ENCODE measurements at regions not wholly inside any gene's neighbourhood (a gene's known extent, or its start where the extent isn't known, plus 50 kb on each side); places are given as distances from the start of the nearest gene placed in this dataset.

DNA sequence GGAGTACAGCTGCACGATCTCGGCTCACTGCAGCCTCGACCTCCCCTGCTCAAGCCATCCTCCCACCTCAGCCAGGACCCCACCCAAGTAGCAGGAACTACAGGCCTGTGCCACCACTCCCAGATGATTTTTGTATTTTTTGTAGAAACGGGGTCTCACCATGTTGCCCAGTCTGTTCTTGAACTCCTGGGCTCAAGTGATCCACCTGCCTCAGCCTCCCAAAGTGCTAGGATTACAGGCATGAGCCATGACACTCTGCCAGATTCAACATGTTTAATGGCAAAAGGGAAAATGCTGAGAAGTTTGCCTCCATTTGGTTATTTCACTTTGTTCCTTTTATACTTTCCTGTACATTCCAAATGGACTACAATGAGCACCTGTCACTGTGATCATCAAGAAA is 65.8 kb downstream of the ZIC5 start:
- H3K27ac ChIP-seq (ENCODE audit: extremely low read length, insufficient read depth, low read length) = no peak overlapping the region
- H3K36me3 ChIP-seq (replicated peaks in 1 of 2; ENCODE audit: control insufficient read depth in 1 of 2, insufficient read depth in 2 of 2, low read length in 2 of 2) = no peaks in the 10 kb centered on the region
- H3K4me1 ChIP-seq (ENCODE audit: insufficient read depth, low read length) = peaks cover 56% of the 10 kb centered on the region
- H4K20me1 ChIP-seq (ENCODE audit: insufficient read depth, low read length) = no peaks in the 10 kb centered on the region
- H3K9ac ChIP-seq (ENCODE audit: insufficient read depth, low read depth, low read length) = no peak overlapping the region
- TF ChIP-seq TOE1 (CRISPR knock-in tag; IDR thresholded peaks at IDR 0.05) (no peak), SCMH1 (CRISPR knock-in tag; IDR thresholded peaks at IDR 0.05; ENCODE audit: borderline replicate concordance) (no peak), NR2F1 (CRISPR knock-in tag; IDR thresholded peaks at IDR 0.05) (no peak), ZNF121 (CRISPR knock-in tag; IDR thresholded peaks at IDR 0.05) (peak; percentile 26; the same call in 1 of the 2 replicates)
- H3K9me3 ChIP-seq (ENCODE audit: low read length) = no peaks in the 10 kb centered on the region
- WGBS (ENCODE audit: low lambda C conversion rate) = 68% methylated on average over 4 of the region's 4 CpGs
- in situ Hi-C loops (cut with HindIII; ENCODE audit: extremely low pct_ligation_motif_present, low pct_unique_long_range_greater_than_20kb) (no loop called here), intact Hi-C loops (cut with micrococcal nuclease; ENCODE audit: unreplicated experiment) (no loop called here)
- 0 out of 5 replicates have a peak, but pooled peaks cover 0 to 1% of the 10 kb centered on the region in 2 experiments for H3K27me3 ChIP-seq (ENCODE audit: control insufficient read depth in 1 of 2, insufficient read depth in 2 of 2, low read length in 2 of 2)
- BruUV-seq (replicated peaks) = no TSS peak
- H3K79me2 ChIP-seq (ENCODE audit: insufficient read depth, low read length) = no peaks in the 10 kb centered on the region
- no peak overlapping the region; the same call in 1 of the 2 replicates for H3K4me2 ChIP-seq (ENCODE audit: low read depth, low read length)
- no peak overlapping the region for H3K4me3 ChIP-seq (replicated peaks in 1 of 3; ENCODE audit: insufficient read depth in 1 of 3, low read depth in 2 of 3, low read length in 3 of 3)
- FAIRE-seq = no peak
- POLR2A ChIA-PET = no interaction called here
- no peak for DNase-seq (ENCODE audit: low spot score)
- ATAC-seq = no peak
- CTCF ChIA-PET (ENCODE audit: low intra/inter-chr PET ratio, low total read pairs) = no interaction called here
- H2AFZ ChIP-seq (ENCODE audit: low read length) = no peak overlapping the region

DNA sequence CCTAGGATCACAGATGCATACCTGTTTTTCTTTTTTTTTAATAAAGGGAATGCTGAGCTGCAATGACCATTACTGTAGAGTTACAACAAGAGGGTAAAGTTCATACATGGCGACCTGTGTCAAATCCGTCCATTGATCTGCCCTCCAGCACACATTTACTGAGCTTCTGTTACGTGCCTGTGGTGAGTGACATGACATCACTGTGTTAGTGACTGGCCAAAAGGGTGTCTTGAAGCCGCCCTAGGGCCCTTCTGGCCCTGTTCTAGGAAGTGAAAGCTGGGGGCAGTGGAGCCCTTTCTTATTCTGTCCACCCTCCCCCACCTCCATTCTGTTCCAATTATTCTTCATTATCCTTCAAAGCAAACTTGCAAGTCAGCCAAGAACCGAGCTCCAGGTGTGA is 66.3 kb downstream of the ZIC5 start:
- Histone ChIP-seq H3K4me3 (replicated peaks in 1 of 3; ENCODE audit: insufficient read depth in 1 of 3, low read depth in 2 of 3, low read length in 3 of 3) (no peak overlapping the region), H3K27ac (ENCODE audit: extremely low read length, insufficient read depth, low read length) (no peak overlapping the region), H2AFZ (ENCODE audit: low read length) (no peak overlapping the region), H3K9me3 (ENCODE audit: low read length) (no peaks in the 10 kb centered on the region), H3K27me3 (ENCODE audit: control insufficient read depth in 1 of 2, insufficient read depth in 2 of 2, low read length in 2 of 2) (no peaks in the 10 kb centered on the region), H3K79me2 (ENCODE audit: insufficient read depth, low read length) (no peaks in the 10 kb centered on the region), H3K4me2 (ENCODE audit: low read depth, low read length) (peak overlapping the region; percentile 49), H3K9ac (ENCODE audit: insufficient read depth, low read depth, low read length) (no peak overlapping the region), H4K20me1 (ENCODE audit: insufficient read depth, low read length) (no peaks in the 10 kb centered on the region), H3K36me3 (replicated peaks in 1 of 2; ENCODE audit: control insufficient read depth in 1 of 2, insufficient read depth in 2 of 2, low read length in 2 of 2) (no peaks in the 10 kb centered on the region), H3K4me1 (ENCODE audit: insufficient read depth, low read length) (peaks cover 58% of the 10 kb centered on the region)
- ChIA-PET POLR2A (no interaction called here), CTCF (ENCODE audit: low intra/inter-chr PET ratio, low total read pairs) (no interaction called here)
- WGBS (ENCODE audit: low lambda C conversion rate) = 5% methylated on average over 5 of the region's 5 CpGs
- no peak for FAIRE-seq
- in situ Hi-C loops (cut with HindIII; ENCODE audit: extremely low pct_ligation_motif_present, low pct_unique_long_range_greater_than_20kb) = no loop called here
- peak; percentile 43 for DNase-seq (ENCODE audit: low spot score)
- peak; percentile 58 for ATAC-seq
- intact Hi-C loops (cut with micrococcal nuclease; ENCODE audit: unreplicated experiment) = no loop called here
- BruUV-seq (replicated peaks) = no TSS peak
- no peak for TF ChIP-seq ZNF274 (CRISPR knock-in tag; IDR thresholded peaks at IDR 0.05)
- TF ChIP-seq, protein P1, sequence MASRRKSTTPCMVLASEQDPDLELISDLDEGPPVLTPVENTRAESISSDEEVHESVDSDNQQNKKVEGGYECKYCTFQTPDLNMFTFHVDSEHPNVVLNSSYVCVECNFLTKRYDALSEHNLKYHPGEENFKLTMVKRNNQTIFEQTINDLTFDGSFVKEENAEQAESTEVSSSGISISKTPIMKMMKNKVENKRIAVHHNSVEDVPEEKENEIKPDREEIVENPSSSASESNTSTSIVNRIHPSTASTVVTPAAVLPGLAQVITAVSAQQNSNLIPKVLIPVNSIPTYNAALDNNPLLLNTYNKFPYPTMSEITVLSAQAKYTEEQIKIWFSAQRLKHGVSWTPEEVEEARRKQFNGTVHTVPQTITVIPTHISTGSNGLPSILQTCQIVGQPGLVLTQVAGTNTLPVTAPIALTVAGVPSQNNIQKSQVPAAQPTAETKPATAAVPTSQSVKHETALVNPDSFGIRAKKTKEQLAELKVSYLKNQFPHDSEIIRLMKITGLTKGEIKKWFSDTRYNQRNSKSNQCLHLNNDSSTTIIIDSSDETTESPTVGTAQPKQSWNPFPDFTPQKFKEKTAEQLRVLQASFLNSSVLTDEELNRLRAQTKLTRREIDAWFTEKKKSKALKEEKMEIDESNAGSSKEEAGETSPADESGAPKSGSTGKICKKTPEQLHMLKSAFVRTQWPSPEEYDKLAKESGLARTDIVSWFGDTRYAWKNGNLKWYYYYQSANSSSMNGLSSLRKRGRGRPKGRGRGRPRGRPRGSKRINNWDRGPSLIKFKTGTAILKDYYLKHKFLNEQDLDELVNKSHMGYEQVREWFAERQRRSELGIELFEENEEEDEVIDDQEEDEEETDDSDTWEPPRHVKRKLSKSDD (CRISPR knock-in tag; IDR thresholded peaks at IDR 0.05; ENCODE audit: low read depth) = 0 out of 2 replicates have a peak, but pooled peaks have one; percentile 48
- TF ChIP-seq CREB1 (IDR thresholded peaks at IDR 0.05) = no peak
- peak; percentile 33; the same call in 1 of the 2 replicates for TF ChIP-seq CREB1 (CRISPR knock-in tag; IDR thresholded peaks at IDR 0.05)
- peak; percentile 44 for TF ChIP-seq HNF4A (CRISPR knock-in tag; IDR thresholded peaks at IDR 0.05)
- 0 out of 2 replicates have a peak, but pooled peaks have one; percentile 23 for TF ChIP-seq ZNF644 (CRISPR knock-in tag; IDR thresholded peaks at IDR 0.05; ENCODE audit: low read depth)
- no peak for TF ChIP-seq ZC3H4 (CRISPR knock-in tag; IDR thresholded peaks at IDR 0.05; ENCODE audit: borderline replicate concordance)
- TF ChIP-seq ZNF441 (CRISPR knock-in tag; IDR thresholded peaks at IDR 0.05; ENCODE audit: borderline replicate concordance) = peak; percentile 99
- TF ChIP-seq RARA (CRISPR knock-in tag; IDR thresholded peaks at IDR 0.05) = peak; percentile 29; the same call in 1 of the 2 replicates
- no peak for TF ChIP-seq ELF3 (CRISPR knock-in tag; IDR thresholded peaks at IDR 0.05)
- peak; percentile 38; the same call in 1 of the 2 replicates for TF ChIP-seq HOXA3 (CRISPR knock-in tag; IDR thresholded peaks at IDR 0.05)
